ENCODE measurements at regions not wholly inside any gene's neighbourhood (a gene's known extent, or its start where the extent isn't known, plus 50 kb on each side); places are given as distances from the start of the nearest gene placed in this dataset.

- 87% methylated on average over 1 of the region's 1 CpG for WGBS (ENCODE audit: missing lambda C conversion rate)
Measured at GRCh38 chr9:38211002-38211401, 142.0 kb upstream of the SHB start.

GRCh38 chr9:38208206-38208901 is 139.3 kb upstream of the SHB start:
- ChIA-PET CTCF (no interaction called here), POLR2A (no interaction called here)
- Histone ChIP-seq H3K4me2 (no peak overlapping the region), H3K9me3 (peaks cover 6% of the 10 kb centered on the region; the same call in 1 of the 3 replicates), H3K27ac (no peak overlapping the region), H3K4me1 (peaks cover 6% of the 10 kb centered on the region; the same call in 1 of the 3 replicates), H3K4me3 (no peak overlapping the region)
- 71% methylated on average over 4 of the region's 4 CpGs for WGBS (ENCODE audit: missing lambda C conversion rate)
- no peak for FAIRE-seq
- no peak for ATAC-seq
- no peak for DNase-seq (ENCODE audit: low read depth in 1 of 2, low spot score in 1 of 2)
- TF ChIP-seq RARB (CRISPR knock-in tag; IDR thresholded peaks at IDR 0.05): no peak
- TF ChIP-seq USF2 (IDR thresholded peaks at IDR 0.05): 0 out of 2 replicates have a peak, but pooled peaks have one; percentile 29

More at GRCh38 chr9:38211002-38211401, 142.0 kb upstream of the SHB start:
- CTCF ChIA-PET: interaction anchor here (0.7 to 1.6 kb wide), 8 partner anchors 12 to 298 kb away, joined by 3 to 7 read pairs (median 3); no protein-coding TSS in a partner anchor
- H3K9me3 ChIP-seq: peaks cover 6% of the 10 kb centered on the region; the same call in 1 of the 3 replicates
- no peak overlapping the region for H3K4me2 ChIP-seq
- H3K27ac ChIP-seq: no peak overlapping the region
- no peak overlapping the region for H3K4me3 ChIP-seq
- POLR2A ChIA-PET: no interaction called here
- DNase-seq (ENCODE audit: low read depth in 1 of 2, low spot score in 1 of 2): no peak
- no peak for ATAC-seq
- no peak for FAIRE-seq
- H3K4me1 ChIP-seq: no peaks in the 10 kb centered on the region
- no peak for TF ChIP-seq ATOH8 (CRISPR knock-in tag; IDR thresholded peaks at IDR 0.05; ENCODE audit: low read depth)
- TF ChIP-seq POLR2A (IDR thresholded peaks at IDR 0.05; ENCODE audit: low read length): no peak
- TF ChIP-seq MAFK (IDR thresholded peaks at IDR 0.05; ENCODE audit: partially characterized antibody): peak; percentile 46

GRCh38 chr9:38207247-38207778 is 138.3 kb upstream of the SHB start:
- Histone ChIP-seq H3K27ac (no peak overlapping the region), H3K4me2 (no peak overlapping the region), H3K9me3 (peaks cover 6% of the 10 kb centered on the region; the same call in 1 of the 3 replicates), H3K4me1 (peaks cover 6% of the 10 kb centered on the region; the same call in 1 of the 3 replicates), H3K4me3 (no peak overlapping the region)
- no peak for TF ChIP-seq EHMT2 (IDR thresholded peaks at IDR 0.05; ENCODE audit: low read depth)
- TF ChIP-seq USF2 (IDR thresholded peaks at IDR 0.05): no peak
- TF ChIP-seq ZFP36 (IDR thresholded peaks at IDR 0.05; ENCODE audit: borderline replicate concordance, partially characterized antibody): no peak
- no peak for TF ChIP-seq KDM1A (IDR thresholded peaks at IDR 0.05; ENCODE audit: low read depth)
- no peak for TF ChIP-seq ATOH8 (CRISPR knock-in tag; IDR thresholded peaks at IDR 0.05; ENCODE audit: low read depth)
- TF ChIP-seq TP53 (CRISPR knock-in tag; IDR thresholded peaks at IDR 0.05): no peak
- no peak for TF ChIP-seq HOXB5 (CRISPR knock-in tag; IDR thresholded peaks at IDR 0.05)
- TF ChIP-seq RCOR1 (IDR thresholded peaks at IDR 0.05; ENCODE audit: low read depth, low read length): no peak
- TF ChIP-seq CHD4 (IDR thresholded peaks at IDR 0.05; ENCODE audit: borderline replicate concordance): no peak
- TF ChIP-seq ELK1 (IDR thresholded peaks at IDR 0.05; ENCODE audit: low read depth, low read length): no peak
- no peak for TF ChIP-seq FOXS1 (CRISPR knock-in tag; IDR thresholded peaks at IDR 0.05)
- no peak for TF ChIP-seq PHF8 (IDR thresholded peaks at IDR 0.05; ENCODE audit: borderline replicate concordance, low read depth)
- TF ChIP-seq JUN (IDR thresholded peaks at IDR 0.05): no peak
- ATAC-seq (no peak), FAIRE-seq (no peak), DNase-seq (ENCODE audit: low read depth in 1 of 2, low spot score in 1 of 2) (no peak)
- CTCF ChIA-PET: interaction anchor here (1.2 kb wide), 1 partner anchor 26 kb away, joined by 3 read pairs; no protein-coding TSS in a partner anchor
- WGBS (ENCODE audit: missing lambda C conversion rate): 95% methylated on average over 3 of the region's 3 CpGs
- POLR2A ChIA-PET: no interaction called here

All from A549 (cell line).